Vagina (tissue), 2 donors: ENCODE measurements at regions not wholly inside any gene's neighbourhood (a gene's known extent, or its start where the extent isn't known, plus 50 kb on each side); places are given as distances from the start of the nearest gene placed in this dataset.

Experiments used
- CTCF ChIP-seq, 3 experiments: fragments of 450-650 bp in 2 of 3; fragments of 200-600 bp in 1 of 3; sonication (generic) in 1 of 3; IDR thresholded peaks; one replicate each; pipeline ENCODE4 v1.5.1; 2017 to 2019; ENCODE audit warnings: antibody characterized with exemption in 3 of 3, mild to moderate bottlenecking in 2 of 3, moderate library complexity in 2 of 3
- POLR2A ChIP-seq, 2 donors: fragments of 450-650 bp; IDR thresholded peaks; one replicate each; pipeline ENCODE4 v1.6.1; 2017; ENCODE audit warnings: antibody characterized with exemption in 2 of 2, mild to moderate bottlenecking in 2 of 2, moderate library complexity in 2 of 2

- no peak for TF ChIP-seq POLR2A (IDR thresholded peaks at IDR 0.05)
- no peak for TF ChIP-seq CTCF (IDR thresholded peaks at IDR 0.05)
These were observed 197.8 kb downstream of the DMAC1 start for GRCh38 chr9:7601739-7602138.
